ENCODE measurements at regions not wholly inside any gene's neighbourhood (a gene's known extent, or its start where the extent isn't known, plus 50 kb on each side); places are given as distances from the start of the nearest gene placed in this dataset.

DNA sequence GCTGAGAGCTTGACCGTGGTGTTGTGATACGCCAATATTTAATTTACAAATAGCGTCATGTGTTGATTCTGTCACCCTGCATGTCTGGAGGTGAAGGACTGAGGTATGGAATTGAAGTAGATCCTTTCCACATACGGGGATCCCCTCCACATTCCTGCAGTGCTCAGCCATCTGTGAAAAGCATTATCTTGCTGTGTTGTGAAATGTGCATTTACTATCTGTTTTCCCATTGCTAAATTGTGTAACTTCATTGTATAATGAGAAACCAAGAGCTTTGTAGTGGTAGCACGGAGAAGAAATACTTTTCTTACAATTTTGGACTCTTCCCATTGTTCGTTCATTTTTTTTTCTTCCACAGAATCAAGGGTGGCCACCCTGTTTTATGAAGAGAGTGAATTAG is 577.3 kb upstream of the ZP4 start:
- DNase-seq (ENCODE audit: low read depth) = no peak
- H3K4me3 ChIP-seq (ENCODE audit: low read depth, low read length) = no peak overlapping the region
- no peak for TF ChIP-seq CTCF (IDR thresholded peaks at IDR 0.05; ENCODE audit: insufficient read depth, low read depth, low read length, missing control alignments)

- TF ChIP-seq CTCF (IDR thresholded peaks at IDR 0.05; ENCODE audit: insufficient read depth, low read depth, low read length, missing control alignments) = no peak
- no peak for DNase-seq (ENCODE audit: low read depth)
- no peak overlapping the region for H3K4me3 ChIP-seq (ENCODE audit: low read depth, low read length)
These were observed 575.7 kb upstream of the ZP4 start for GRCh38 chr1:238466459-238466858.

GRCh38 chr1:238465449-238465848 is 574.7 kb upstream of the ZP4 start:
- no peak for TF ChIP-seq CTCF (IDR thresholded peaks at IDR 0.05; ENCODE audit: insufficient read depth, low read depth, low read length, missing control alignments)
- no peak for DNase-seq (ENCODE audit: low read depth)
- no peak overlapping the region for H3K4me3 ChIP-seq (ENCODE audit: low read depth, low read length)

DNA sequence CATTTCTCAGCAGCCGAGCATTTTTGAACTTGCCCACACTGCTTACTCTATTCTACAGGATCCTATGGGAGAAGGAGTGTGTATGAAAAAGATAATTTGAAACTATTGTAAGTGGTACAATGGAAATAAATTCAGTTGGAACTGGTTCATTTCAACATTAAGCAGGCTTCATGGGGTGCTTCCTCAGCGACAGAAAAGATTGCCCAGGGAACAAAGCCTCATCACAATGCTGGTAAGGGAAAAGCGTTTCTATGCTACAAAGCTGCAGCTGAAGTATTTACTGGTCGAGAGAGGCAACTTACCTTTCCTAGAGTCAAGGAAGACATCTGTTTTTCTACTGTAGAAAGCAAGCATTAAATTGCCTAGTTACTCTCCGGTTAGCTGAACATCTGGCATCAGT is 568.2 kb upstream of the ZP4 start:
- DNase-seq (ENCODE audit: low read depth) = no peak
- no peak for TF ChIP-seq CTCF (IDR thresholded peaks at IDR 0.05; ENCODE audit: insufficient read depth, low read depth, low read length, missing control alignments)
- no peak overlapping the region for H3K4me3 ChIP-seq (ENCODE audit: low read depth, low read length)

- TF ChIP-seq CTCF (IDR thresholded peaks at IDR 0.05; ENCODE audit: insufficient read depth, low read depth, low read length, missing control alignments) = no peak
- DNase-seq (ENCODE audit: low read depth) = no peak
- H3K4me3 ChIP-seq (ENCODE audit: low read depth, low read length) = no peak overlapping the region
These were observed 566.9 kb upstream of the ZP4 start for GRCh38 chr1:238457610-238458009.

- no peak overlapping the region for H3K4me3 ChIP-seq (ENCODE audit: low read depth, low read length)
- TF ChIP-seq CTCF (IDR thresholded peaks at IDR 0.05; ENCODE audit: insufficient read depth, low read depth, low read length, missing control alignments) = no peak
- no peak for DNase-seq (ENCODE audit: low read depth)
These were observed 561.1 kb upstream of the ZP4 start for GRCh38 chr1:238451781-238452310.

GRCh38 chr1:238450976-238451375 is 560.3 kb upstream of the ZP4 start:
- no peak for TF ChIP-seq CTCF (IDR thresholded peaks at IDR 0.05; ENCODE audit: insufficient read depth, low read depth, low read length, missing control alignments)
- no peak overlapping the region for H3K4me3 ChIP-seq (ENCODE audit: low read depth, low read length)

More at GRCh38 chr1:238450976-238451375, 560.3 kb upstream of the ZP4 start:
- no peak for DNase-seq (ENCODE audit: low read depth)
